ENCODE measurements at regions not wholly inside any gene's neighbourhood (a gene's known extent, or its start where the extent isn't known, plus 50 kb on each side); places are given as distances from the start of the nearest gene placed in this dataset.
"Not testable (repeated sequence)": the region's sequence is repeated elsewhere in the genome, so short reads cannot be mapped to it uniquely, and the experiment has no call there.

- Histone ChIP-seq H3K4me3 (ENCODE audit: low read depth, low read length) (no peak overlapping the region), H3K27ac (no peak overlapping the region), H3K36me3 (replicated peaks) (no peaks in the 10 kb centered on the region), H3K27me3 (replicated peaks) (no peaks in the 10 kb centered on the region)
- in situ Hi-C loops (cut with HindIII; ENCODE audit: low pct_ligation_motif_present, low sequenced_read_pairs): no loop called here
- TF ChIP-seq CTCF (IDR thresholded peaks at IDR 0.05; ENCODE audit: low read depth, low read length, missing control alignments): no peak
- no peak for DNase-seq
These were observed 116.2 kb downstream of the DIRAS2 start for GRCh38 chr9:90526386-90526785.

GRCh38 chr9:90536094-90536493 is 106.5 kb downstream of the DIRAS2 start:
- H3K27me3 ChIP-seq (replicated peaks); H3K27ac ChIP-seq; in situ Hi-C loops (cut with HindIII; ENCODE audit: low pct_ligation_motif_present, low sequenced_read_pairs); H3K4me3 ChIP-seq (ENCODE audit: low read depth, low read length); DNase-seq; H3K36me3 ChIP-seq (replicated peaks): not testable (repeated sequence)

GRCh38 chr9:90538566-90538965 is 104.1 kb downstream of the DIRAS2 start:
- Histone ChIP-seq H3K36me3 (replicated peaks) (no peaks in the 10 kb centered on the region), H3K27ac (no peak overlapping the region), H3K4me3 (ENCODE audit: low read depth, low read length) (no peak overlapping the region), H3K27me3 (replicated peaks) (no peaks in the 10 kb centered on the region)
- no peak for DNase-seq
- in situ Hi-C loops (cut with HindIII; ENCODE audit: low pct_ligation_motif_present, low sequenced_read_pairs): no loop called here
- TF ChIP-seq CTCF (IDR thresholded peaks at IDR 0.05; ENCODE audit: low read depth, low read length, missing control alignments): no peak

GRCh38 chr9:90539286-90539685 is 103.3 kb downstream of the DIRAS2 start:
- Histone ChIP-seq H3K27me3 (replicated peaks) (no peaks in the 10 kb centered on the region), H3K27ac (no peak overlapping the region), H3K4me3 (ENCODE audit: low read depth, low read length) (no peak overlapping the region), H3K36me3 (replicated peaks) (no peaks in the 10 kb centered on the region)
- no peak for DNase-seq
- in situ Hi-C loops (cut with HindIII; ENCODE audit: low pct_ligation_motif_present, low sequenced_read_pairs): no loop called here
- no peak for TF ChIP-seq CTCF (IDR thresholded peaks at IDR 0.05; ENCODE audit: low read depth, low read length, missing control alignments)

GRCh38 chr9:90540734-90541133 is 101.9 kb downstream of the DIRAS2 start:
- DNase-seq: no peak
- H3K27ac ChIP-seq: no peak overlapping the region
- no peaks in the 10 kb centered on the region for H3K36me3 ChIP-seq (replicated peaks)
- TF ChIP-seq CTCF (IDR thresholded peaks at IDR 0.05; ENCODE audit: low read depth, low read length, missing control alignments): no peak
- H3K4me3 ChIP-seq (ENCODE audit: low read depth, low read length): no peak overlapping the region
- no peaks in the 10 kb centered on the region for H3K27me3 ChIP-seq (replicated peaks)
- in situ Hi-C loops (cut with HindIII; ENCODE audit: low pct_ligation_motif_present, low sequenced_read_pairs): no loop called here

GRCh38 chr9:90544488-90544887 is 98.1 kb downstream of the DIRAS2 start:
- H3K27me3 ChIP-seq (replicated peaks): no peaks in the 10 kb centered on the region
- no peak for TF ChIP-seq CTCF (IDR thresholded peaks at IDR 0.05; ENCODE audit: low read depth, low read length, missing control alignments)
- no peaks in the 10 kb centered on the region for H3K36me3 ChIP-seq (replicated peaks)
- H3K4me3 ChIP-seq (ENCODE audit: low read depth, low read length): no peak overlapping the region
- no peak for DNase-seq
- in situ Hi-C loops (cut with HindIII; ENCODE audit: low pct_ligation_motif_present, low sequenced_read_pairs): no loop called here
- H3K27ac ChIP-seq: no peak overlapping the region

All from brain microvascular endothelial cell (primary cell).